OCI-LY7 (cell line): ENCODE measurements at regions not wholly inside any gene's neighbourhood (a gene's known extent, or its start where the extent isn't known, plus 50 kb on each side); places are given as distances from the start of the nearest gene placed in this dataset.
A peak's percentile ranks its signal among the peaks of the same experiment; 100 is the strongest.

ENCODE experiments used
- BruUV-seq: library from RNA; stranded (reverse); fragments of 400-500 nt; replicated peaks from 2 replicates; lab custom pipeline; 2021; lab: Mats Ljungman, UMichigan
- CTCF ChIA-PET: fragments of 300-600 bp; sonication (Branson Sonifier 250); formaldehyde crosslinking; loops from one replicate; lab custom pipeline; 2022; ENCODE audit warnings: antibody characterized with exemption; ENCODE audit not compliant: unreplicated experiment; lab: Charles Lee
- POLR2A ChIA-PET: fragments of 300-600 bp; sonication (Branson Sonifier 250); formaldehyde crosslinking; loops from one replicate; lab custom pipeline; 2022; ENCODE audit warnings: antibody characterized with exemption; lab: Charles Lee
- DNase-seq: peaks from one replicate; pipeline ENCODE4 v3.0.0-alpha.2; 2015; ENCODE audit warnings: low spot score
- H2AFZ ChIP-seq: fragments of 200-600 bp; sonication (generic), shearing (Covaris generic); 2 replicates; pipeline ENCODE4 v1.6.1; 2014; ENCODE audit warnings: mild to moderate bottlenecking, antibody characterized with exemption, low read length, moderate library complexity
- H3K27ac ChIP-seq: fragments of 200-600 bp; sonication (generic); 2 replicates; pipeline ENCODE4 v1.5.1; 2014; ENCODE audit warnings: mixed run types, low read depth, mild to moderate bottlenecking, moderate library complexity, low read length, inconsistent platforms; ENCODE audit not compliant: poor library complexity, severe bottlenecking
- H3K36me3 ChIP-seq: fragments of 200-600 bp; sonication (generic); 2 replicates; pipeline ENCODE4 v1.6.1; 2014; ENCODE audit warnings: mild to moderate bottlenecking, antibody characterized with exemption, low read length, moderate library complexity, mixed read lengths; ENCODE audit not compliant: insufficient read depth
- H3K4me1 ChIP-seq: fragments of 200-600 bp; sonication (generic); 2 replicates; pipeline ENCODE4 v1.5.1; 2014; ENCODE audit warnings: mild to moderate bottlenecking, low read length; ENCODE audit not compliant: insufficient read depth, poor library complexity, severe bottlenecking
- H3K4me2 ChIP-seq: fragments of 200-600 bp; sonication (generic); 2 replicates; pipeline ENCODE4 v1.6.1; 2014; ENCODE audit warnings: mild to moderate bottlenecking, low read length
- H3K4me3 ChIP-seq: fragments of 200-600 bp; sonication (generic); 2 replicates; pipeline ENCODE4 v1.5.1; 2014; ENCODE audit warnings: mild to moderate bottlenecking, low read depth, low read length; ENCODE audit not compliant: poor library complexity, severe bottlenecking
- H3K79me2 ChIP-seq: fragments of 200-600 bp; sonication (generic); 2 replicates; pipeline ENCODE4 v1.6.1; 2016; ENCODE audit warnings: low read depth, mild to moderate bottlenecking, low read length, moderate library complexity, mixed read lengths; ENCODE audit not compliant: insufficient read depth
- H3K9me2 ChIP-seq: fragments of 200-600 bp; sonication (generic); 2 replicates; pipeline ENCODE4 v1.6.1; 2016; ENCODE audit warnings: mild to moderate bottlenecking, low read length, mixed read lengths; ENCODE audit not compliant: insufficient read depth
- H3K9me3 ChIP-seq: fragments of 200-600 bp; sonication (generic); 2 replicates; pipeline ENCODE4 v1.6.1; 2014; ENCODE audit warnings: mild to moderate bottlenecking, mixed run types, low read length, mixed read lengths
- H4K20me1 ChIP-seq: fragments of 200-600 bp; sonication (generic); 2 replicates; pipeline ENCODE4 v1.6.1; 2014; ENCODE audit warnings: mild to moderate bottlenecking, antibody characterized with exemption, low read length, moderate library complexity, mixed read lengths; ENCODE audit not compliant: insufficient read depth
- CTCF ChIP-seq: fragments of 200-600 bp; sonication (generic); conservative IDR thresholded peaks from 2 replicates; pipeline ENCODE4 v1.5.1; 2014; ENCODE audit warnings: mild to moderate bottlenecking, antibody characterized with exemption, low read length, moderate library complexity, mixed read lengths
- EZH2phosphoT487 ChIP-seq: fragments of 200-600 bp; sonication (generic); IDR thresholded peaks from 2 replicates; pipeline ENCODE4 v1.6.1; 2018; ENCODE audit warnings: low read depth, borderline replicate concordance, mild to moderate bottlenecking, mixed run types, antibody characterized with exemption, low read length, moderate library complexity, mixed read lengths
- intact Hi-C: fragments of 100-400 bp; cut with micrococcal nuclease; formaldehyde crosslinking; loops from one replicate; pipeline ENCODE4 v1.10.0; 2022; ENCODE audit not compliant: unreplicated experiment

GRCh38 chr10:3871424-3871996, 86.5 kb upstream of the KLF6 start:
- H3K27ac ChIP-seq, result no peak overlapping the region
- intact Hi-C loops, result loop anchor here (5.0 kb wide), 1 partner anchor 244 kb away; no protein-coding TSS in a partner anchor
- DNase-seq, result no peak
- no peaks in the 10 kb centered on the region for H3K9me3 ChIP-seq
- no peaks in the 10 kb centered on the region for H3K9me2 ChIP-seq
- no peaks in the 10 kb centered on the region for H4K20me1 ChIP-seq
- H3K4me1 ChIP-seq, result peaks cover 74% of the 10 kb centered on the region
- POLR2A ChIA-PET, result interaction anchor here (0.6 to 1.2 kb wide), 2 partner anchors 61 to 67 kb away, joined by 3 read pairs; no protein-coding TSS in a partner anchor
- H3K79me2 ChIP-seq, result no peaks in the 10 kb centered on the region
- BruUV-seq, result no TSS peak
- H3K4me3 ChIP-seq, result no peak overlapping the region
- CTCF ChIA-PET, result no interaction called here
- H2AFZ ChIP-seq, result no peak overlapping the region
- no peaks in the 10 kb centered on the region for H3K36me3 ChIP-seq
- TF ChIP-seq EZH2phosphoT487 (no peak), CTCF (no peak)
- no peak overlapping the region for H3K4me2 ChIP-seq

GRCh38 chr10:3869036-3869435, 84.0 kb upstream of the KLF6 start:
- Histone ChIP-seq H2AFZ (peak overlapping the region; percentile 20; the same call in 1 of the 2 replicates), H3K9me3 (no peaks in the 10 kb centered on the region), H3K79me2 (no peaks in the 10 kb centered on the region), H3K4me2 (peak overlapping the region; percentile 51), H3K27ac (peak overlapping the region; percentile 39), H3K4me1 (peaks cover 65% of the 10 kb centered on the region), H3K4me3 (no peak overlapping the region), H3K36me3 (no peaks in the 10 kb centered on the region), H4K20me1 (no peaks in the 10 kb centered on the region), H3K9me2 (no peaks in the 10 kb centered on the region)
- POLR2A ChIA-PET, result interaction anchor here (0.7 to 1.6 kb wide), 4 partner anchors 10 to 645 kb away, joined by 4 to 10 read pairs (median 5); partner anchors contain the start of gene KLF6
- no peak for DNase-seq
- no TSS peak for BruUV-seq
- intact Hi-C loops, result loop anchor here (2.0 kb wide), 1 partner anchor 84 kb away; the partner anchor contains the start of gene KLF6
- TF ChIP-seq EZH2phosphoT487 (no peak), CTCF (no peak)
- CTCF ChIA-PET, result no interaction called here

GRCh38 chr10:3868271-3868664, 83.3 kb upstream of the KLF6 start:
- peak; percentile 83 for DNase-seq
- CTCF ChIA-PET, result no interaction called here
- BruUV-seq, result no TSS peak
- H3K27ac ChIP-seq, result peak overlapping the region; percentile 39
- H4K20me1 ChIP-seq, result no peaks in the 10 kb centered on the region
- no peak overlapping the region for H3K4me3 ChIP-seq
- POLR2A ChIA-PET, result interaction anchor here (0.7 to 1.6 kb wide), 4 partner anchors 9 to 646 kb away, joined by 4 to 10 read pairs (median 5); no protein-coding TSS in a partner anchor
- H3K4me2 ChIP-seq, result peak overlapping the region; percentile 51
- no peaks in the 10 kb centered on the region for H3K79me2 ChIP-seq
- peak overlapping the region; percentile 20; the same call in 1 of the 2 replicates for H2AFZ ChIP-seq
- no peaks in the 10 kb centered on the region for H3K9me3 ChIP-seq
- H3K9me2 ChIP-seq, result no peaks in the 10 kb centered on the region
- H3K36me3 ChIP-seq, result no peaks in the 10 kb centered on the region
- intact Hi-C loops, result loop anchor here (2.0 kb wide), 1 partner anchor 83 kb away; the partner anchor contains the start of gene KLF6
- peaks cover 57% of the 10 kb centered on the region for H3K4me1 ChIP-seq
- no peak for TF ChIP-seq EZH2phosphoT487
- TF ChIP-seq CTCF, result no peak
